Astrocyte (in vitro differentiated cells and primary cell): ENCODE measurements at regions not wholly inside any gene's neighbourhood (a gene's known extent, or its start where the extent isn't known, plus 50 kb on each side); places are given as distances from the start of the nearest gene placed in this dataset.

Source experiments
- DNase-seq: peaks from one replicate; pipeline ENCODE4 v3.0.0-alpha.2; 2010; ENCODE audit warnings: low read depth
- FAIRE-seq: peaks from 2 replicates; lab custom pipeline; 2011; peaks lifted over from hg19 to GRCh38; lab: Jason Lieb, UNC
- H2AFZ ChIP-seq: 2 replicates; pipeline ENCODE4 v1.6.0; 2012; ENCODE audit warnings: low read depth, low read length, inconsistent platforms
- H3K27ac ChIP-seq: 2 replicates; pipeline ENCODE4 v1.5.1; 2011; ENCODE audit warnings: low read depth, low read length, inconsistent platforms
- H3K27me3 ChIP-seq: 2 replicates; pipeline ENCODE4 v1.6.0; 2011; ENCODE audit warnings: low read length, inconsistent platforms; ENCODE audit not compliant: insufficient read depth
- H3K36me3 ChIP-seq: 2 replicates; pipeline ENCODE4 v1.5.1; 2011; ENCODE audit warnings: low read length, inconsistent platforms; ENCODE audit not compliant: insufficient read depth
- H3K4me1 ChIP-seq: 2 replicates; pipeline ENCODE4 v1.5.1; 2011; ENCODE audit warnings: low read length, inconsistent platforms; ENCODE audit not compliant: insufficient read depth
- H3K4me2 ChIP-seq: 2 replicates; pipeline ENCODE4 v1.6.0; 2012; ENCODE audit warnings: low read length, inconsistent platforms
- H3K4me3 ChIP-seq: 2 replicates; pipeline ENCODE4 v1.5.1; 2011; ENCODE audit warnings: low read depth, mild to moderate bottlenecking, low read length, inconsistent platforms; ENCODE audit not compliant: insufficient read depth
- H3K79me2 ChIP-seq: 2 replicates; pipeline ENCODE4 v1.6.0; 2012; ENCODE audit warnings: mild to moderate bottlenecking, low read length, inconsistent platforms; ENCODE audit not compliant: insufficient read depth
- H3K9ac ChIP-seq: 2 replicates; pipeline ENCODE4 v1.6.0; 2012; ENCODE audit warnings: mild to moderate bottlenecking, low read length, inconsistent platforms
- H3K9me3 ChIP-seq: 2 replicates; pipeline ENCODE4 v1.5.1; 2012; ENCODE audit warnings: low read depth, mild to moderate bottlenecking, low read length, inconsistent platforms; ENCODE audit not compliant: insufficient read depth
- H4K20me1 ChIP-seq: 2 replicates; pipeline ENCODE4 v1.6.0; 2012; ENCODE audit warnings: low read length, inconsistent platforms; ENCODE audit not compliant: insufficient read depth
- H3K27ac Mint-ChIP-seq: one replicate; pipeline ENCODE4 v1.8.0; 2021; ENCODE audit warnings: mild to moderate bottlenecking, mixed read lengths; ENCODE audit not compliant: unreplicated experiment
- H3K27me3 Mint-ChIP-seq: one replicate; pipeline ENCODE4 v1.8.0; 2021; ENCODE audit warnings: low read depth, mixed read lengths; ENCODE audit not compliant: unreplicated experiment
- H3K36me3 Mint-ChIP-seq: one replicate; pipeline ENCODE4 v1.8.0; 2021; ENCODE audit warnings: low read depth, mixed read lengths; ENCODE audit not compliant: unreplicated experiment
- H3K4me1 Mint-ChIP-seq: one replicate; pipeline ENCODE4 v1.8.0; 2021; ENCODE audit warnings: low read depth, mixed read lengths; ENCODE audit not compliant: unreplicated experiment
- H3K4me3 Mint-ChIP-seq: one replicate; pipeline ENCODE4 v1.8.0; 2021; ENCODE audit warnings: mild to moderate bottlenecking, moderate library complexity, mixed read lengths; ENCODE audit not compliant: unreplicated experiment
- H3K9me3 Mint-ChIP-seq: one replicate; pipeline ENCODE4 v1.8.0; 2021; ENCODE audit warnings: mild to moderate bottlenecking, mixed read lengths; ENCODE audit not compliant: unreplicated experiment
- CTCF ChIP-seq: IDR thresholded peaks from 2 replicates; pipeline ENCODE4 v1.5.1; 2011; ENCODE audit warnings: low read depth, mild to moderate bottlenecking, inconsistent platforms, low read length, moderate library complexity; ENCODE audit not compliant: insufficient read depth
- EZH2 ChIP-seq: IDR thresholded peaks from 2 replicates; pipeline ENCODE4 v1.6.1; 2012; ENCODE audit warnings: mild to moderate bottlenecking, low read length, inconsistent platforms; ENCODE audit not compliant: insufficient read depth

GRCh38 chr6:167552258-167552630, 227.4 kb downstream of the TTLL2 start:
- Mint-ChIP-seq H3K27me3 (peaks cover 21% of the 10 kb centered on the region), H3K36me3 (peaks cover 3% of the 10 kb centered on the region), H3K27ac (no peak overlapping the region), H3K9me3 (peaks cover 19% of the 10 kb centered on the region), H3K4me3 (no peak overlapping the region), H3K4me1 (no peaks in the 10 kb centered on the region)
- no peaks in the 10 kb centered on the region for H3K36me3 ChIP-seq
- DNase-seq: no peak
- FAIRE-seq: no peak
- no peak overlapping the region for H3K9ac ChIP-seq
- H3K27ac ChIP-seq: no peak overlapping the region
- H3K79me2 ChIP-seq: no peaks in the 10 kb centered on the region
- H2AFZ ChIP-seq: no peak overlapping the region
- no peaks in the 10 kb centered on the region for H4K20me1 ChIP-seq
- H3K27me3 ChIP-seq: peaks cover 2% of the 10 kb centered on the region
- no peak overlapping the region for H3K4me2 ChIP-seq
- H3K4me3 ChIP-seq: no peak overlapping the region
- H3K4me1 ChIP-seq: peaks cover 2% of the 10 kb centered on the region
- no peaks in the 10 kb centered on the region for H3K9me3 ChIP-seq
- TF ChIP-seq EZH2 (no peak), CTCF (no peak)

GRCh38 chr6:167552961-167553735, 228.3 kb downstream of the TTLL2 start:
- Mint-ChIP-seq H3K36me3 (peaks cover 3% of the 10 kb centered on the region), H3K27me3 (peaks cover 19% of the 10 kb centered on the region), H3K27ac (no peak overlapping the region), H3K4me3 (no peak overlapping the region), H3K9me3 (peaks cover 17% of the 10 kb centered on the region), H3K4me1 (peaks cover 1% of the 10 kb centered on the region)
- H3K9ac ChIP-seq: no peak overlapping the region
- no peaks in the 10 kb centered on the region for H3K9me3 ChIP-seq
- no peaks in the 10 kb centered on the region for H4K20me1 ChIP-seq
- DNase-seq (no peak), FAIRE-seq (no peak)
- H2AFZ ChIP-seq: no peak overlapping the region
- H3K36me3 ChIP-seq: no peaks in the 10 kb centered on the region
- peaks cover 2% of the 10 kb centered on the region for H3K27me3 ChIP-seq
- no peaks in the 10 kb centered on the region for H3K79me2 ChIP-seq
- peaks cover 2% of the 10 kb centered on the region for H3K4me1 ChIP-seq
- H3K4me2 ChIP-seq: no peak overlapping the region
- TF ChIP-seq CTCF (no peak), EZH2 (no peak)
- no peak overlapping the region for H3K4me3 ChIP-seq
- H3K27ac ChIP-seq: no peak overlapping the region

GRCh38 chr6:167553736-167554119, 228.8 kb downstream of the TTLL2 start:
- Histone ChIP-seq H3K9me3 (no peaks in the 10 kb centered on the region), H3K9ac (no peak overlapping the region), H3K36me3 (no peaks in the 10 kb centered on the region), H3K4me1 (peaks cover 2% of the 10 kb centered on the region), H3K27me3 (peaks cover 2% of the 10 kb centered on the region), H2AFZ (no peak overlapping the region), H4K20me1 (no peaks in the 10 kb centered on the region), H3K4me2 (no peak overlapping the region), H3K4me3 (no peak overlapping the region), H3K27ac (no peak overlapping the region), H3K79me2 (no peaks in the 10 kb centered on the region)
- Mint-ChIP-seq H3K36me3 (peaks cover 3% of the 10 kb centered on the region), H3K4me3 (no peak overlapping the region), H3K4me1 (peaks cover 7% of the 10 kb centered on the region), H3K9me3 (peaks cover 17% of the 10 kb centered on the region), H3K27ac (no peak overlapping the region), H3K27me3 (peaks cover 19% of the 10 kb centered on the region)
- FAIRE-seq (no peak), DNase-seq (no peak)
- TF ChIP-seq EZH2 (no peak), CTCF (no peak)
